GM21447 (cell line): ENCODE measurements at regions not wholly inside any gene's neighbourhood (a gene's known extent, or its start where the extent isn't known, plus 50 kb on each side); places are given as distances from the start of the nearest gene placed in this dataset.

Experiments
- ATAC-seq: cut with Tn5 transposase; IDR thresholded peaks from one replicate; pipeline ENCODE4 v1.9.1; 2021; ENCODE audit not compliant: unreplicated experiment

DNA sequence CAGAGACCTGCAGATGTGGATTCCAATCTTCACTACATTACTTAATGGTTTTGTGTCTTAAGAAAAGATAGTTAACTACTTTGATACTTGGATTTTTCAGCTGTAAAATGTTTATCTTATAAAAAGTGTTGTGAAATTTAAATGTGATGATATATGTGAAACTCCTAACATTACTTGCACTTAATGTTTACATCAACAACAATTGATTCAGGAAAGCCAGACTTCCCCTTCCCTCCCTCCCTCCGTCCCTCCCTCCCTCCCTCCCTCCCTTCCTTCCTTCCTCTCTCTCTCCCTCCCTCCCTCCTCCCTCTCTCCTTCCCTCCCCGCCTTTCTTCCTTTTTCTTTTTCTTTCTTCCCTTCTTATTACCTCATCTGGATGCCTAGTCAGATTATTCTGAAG, 773.9 kb upstream of the FAM98A start:
- no peak for ATAC-seq

DNA sequence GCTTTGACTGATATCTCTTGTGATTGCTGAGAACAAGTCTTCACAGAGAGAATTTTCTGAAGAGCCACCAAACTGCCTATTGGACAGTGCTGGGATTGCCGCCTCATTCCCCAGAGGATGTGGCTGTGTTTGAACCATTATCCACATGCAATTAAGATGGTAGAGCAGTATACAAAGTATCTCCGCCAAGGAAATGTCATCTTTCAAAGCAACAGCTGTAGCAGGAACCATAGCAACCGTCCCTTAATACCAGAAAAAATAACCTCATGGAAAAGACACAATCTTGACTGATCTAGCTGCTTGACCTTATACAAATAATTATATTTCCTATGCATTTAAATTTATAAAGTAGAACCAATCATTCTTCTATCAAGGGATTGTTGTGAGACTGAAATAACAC, 772.6 kb upstream of the FAM98A start:
- no peak for ATAC-seq

DNA sequence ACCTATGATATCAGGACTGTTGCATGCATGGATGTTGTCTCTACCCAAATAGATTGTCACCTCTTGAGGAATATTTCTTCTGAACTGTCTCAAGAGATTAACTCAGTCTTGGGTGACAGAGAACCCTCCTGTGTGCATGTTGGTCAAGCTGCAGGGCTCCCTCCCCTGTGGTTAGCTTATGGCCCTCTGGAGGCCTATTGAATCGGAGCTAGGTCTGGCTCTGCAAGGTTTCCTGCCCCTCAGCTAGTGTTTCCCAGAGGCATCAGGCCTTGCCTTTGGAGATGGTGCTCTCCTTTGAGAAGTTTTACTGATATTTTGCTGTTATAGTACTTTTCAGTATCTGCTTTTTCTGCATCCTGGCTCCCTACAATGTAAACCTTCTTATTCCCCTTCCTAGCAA, 769.2 kb upstream of the FAM98A start:
- ATAC-seq, result no peak

DNA sequence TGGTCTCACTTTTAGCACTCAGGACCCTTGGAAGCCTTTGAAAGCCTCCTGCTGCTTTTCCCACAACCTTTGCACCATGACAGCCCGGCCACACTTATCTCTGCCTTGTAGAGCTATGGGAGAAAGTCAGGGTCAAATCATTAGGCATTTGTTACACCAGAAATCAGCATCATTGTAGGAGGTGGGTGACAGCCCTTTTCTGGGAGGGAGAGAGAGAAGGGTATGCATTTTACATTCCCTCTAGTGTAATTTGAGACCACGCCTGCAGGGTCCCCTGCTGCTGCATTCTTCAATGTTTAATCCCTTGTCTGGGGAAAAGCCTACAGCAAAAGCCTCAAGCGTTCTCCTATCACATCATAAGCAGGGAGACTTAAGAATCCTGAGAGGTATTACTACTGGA, 766.8 kb upstream of the FAM98A start:
- ATAC-seq, result no peak

DNA sequence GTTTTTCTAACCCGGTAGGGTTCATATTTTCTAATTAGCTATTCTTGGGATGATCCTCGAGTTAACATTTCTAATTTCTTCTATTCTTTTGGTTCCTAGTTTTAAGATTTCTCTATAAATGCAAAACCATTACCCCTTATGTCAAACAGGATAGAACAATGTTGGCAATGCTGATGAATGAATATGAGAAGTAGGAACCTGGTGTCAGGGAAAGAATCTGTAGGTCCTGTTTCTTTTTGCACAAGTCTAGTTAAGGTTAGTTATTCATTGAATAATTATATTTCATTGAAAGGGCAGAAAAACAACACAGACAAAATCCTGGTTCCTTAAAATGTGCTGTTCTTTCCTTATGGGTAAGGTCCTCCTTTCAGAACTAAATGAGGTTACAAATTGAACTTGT, 766.4 kb upstream of the FAM98A start:
- ATAC-seq, result no peak

DNA sequence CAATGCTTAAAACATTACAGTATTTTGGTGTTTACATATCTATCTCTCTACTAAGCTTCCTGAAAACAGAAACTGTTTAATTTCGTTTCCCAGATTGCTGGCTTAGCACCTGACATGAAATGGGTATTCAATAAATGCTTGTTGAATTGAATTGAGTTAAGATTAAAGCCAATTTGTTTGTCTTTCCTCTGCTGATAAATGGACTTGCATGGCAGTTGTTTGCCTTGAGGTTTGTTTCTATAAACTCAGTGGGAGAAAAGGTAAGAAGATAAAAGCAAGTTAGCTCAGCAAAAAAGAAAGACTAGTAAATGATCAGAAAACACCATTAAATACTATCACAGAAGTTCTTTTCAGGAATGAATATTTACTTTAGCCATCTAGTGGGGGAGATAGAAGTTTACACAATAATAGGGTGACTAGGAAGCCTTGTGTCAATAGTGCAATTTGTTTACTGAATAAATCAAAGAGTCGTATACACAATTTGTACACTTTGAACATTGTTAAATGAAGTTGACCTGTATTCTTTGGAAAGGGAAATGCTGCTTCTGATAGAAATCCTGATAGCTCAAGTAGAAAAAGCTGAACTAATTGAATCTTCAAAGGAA, 754.5 kb upstream of the FAM98A start:
- no peak for ATAC-seq

DNA sequence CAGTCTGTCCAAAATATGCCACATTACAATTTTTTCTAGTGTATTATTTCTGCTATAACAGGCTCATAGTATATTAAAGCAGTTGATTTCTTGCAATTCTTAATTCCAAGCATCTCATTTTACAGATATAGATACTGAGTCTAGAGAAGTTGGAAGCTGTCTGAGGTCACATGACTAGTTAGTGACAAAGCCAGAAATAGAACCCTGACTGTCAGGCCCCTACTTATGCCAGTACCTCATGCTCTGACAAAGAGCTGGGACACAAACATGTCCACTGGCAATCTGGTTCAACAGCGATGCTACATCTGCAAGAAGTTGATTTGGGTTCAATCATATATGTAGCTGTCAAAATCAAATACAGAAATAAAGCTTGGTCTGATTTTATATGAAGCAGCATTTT, 750.4 kb upstream of the FAM98A start:
- ATAC-seq, result no peak

DNA sequence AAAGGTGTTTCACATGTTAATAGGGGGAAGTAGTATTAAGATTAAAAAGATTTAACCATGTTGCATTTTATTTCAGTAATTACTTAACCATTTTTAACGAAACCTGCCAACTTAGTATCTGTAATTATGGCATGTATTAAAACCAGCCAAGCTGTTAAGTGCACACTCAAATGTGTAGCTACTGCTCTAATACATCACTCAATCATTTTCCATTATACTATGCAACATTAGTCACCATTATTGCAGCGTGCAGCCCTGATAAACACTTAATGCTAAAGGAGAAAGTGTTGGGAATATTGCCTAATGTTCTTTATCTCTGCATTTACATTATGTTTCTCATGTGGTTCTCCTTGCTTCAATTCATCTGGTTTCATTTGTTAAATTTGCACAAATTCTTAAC, 745.9 kb upstream of the FAM98A start:
- ATAC-seq, result no peak

DNA sequence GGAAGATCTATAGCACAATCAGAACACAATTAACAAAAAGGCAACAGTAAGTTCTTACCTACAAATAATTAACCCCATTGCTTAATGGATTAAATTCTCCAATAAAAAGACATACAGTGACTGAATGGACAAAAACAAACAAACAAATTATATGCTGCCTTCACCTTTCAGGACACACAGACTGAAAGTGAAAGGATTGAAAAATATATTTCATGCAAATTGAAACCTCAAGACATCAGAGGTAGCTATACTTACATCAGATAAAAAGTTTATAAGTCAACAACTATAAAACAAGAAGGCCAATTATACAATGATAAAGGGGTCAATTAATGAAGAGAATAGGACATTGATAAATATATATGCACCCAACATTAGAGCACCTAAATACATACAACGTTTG, 741.2 kb upstream of the FAM98A start:
- no peak for ATAC-seq

DNA sequence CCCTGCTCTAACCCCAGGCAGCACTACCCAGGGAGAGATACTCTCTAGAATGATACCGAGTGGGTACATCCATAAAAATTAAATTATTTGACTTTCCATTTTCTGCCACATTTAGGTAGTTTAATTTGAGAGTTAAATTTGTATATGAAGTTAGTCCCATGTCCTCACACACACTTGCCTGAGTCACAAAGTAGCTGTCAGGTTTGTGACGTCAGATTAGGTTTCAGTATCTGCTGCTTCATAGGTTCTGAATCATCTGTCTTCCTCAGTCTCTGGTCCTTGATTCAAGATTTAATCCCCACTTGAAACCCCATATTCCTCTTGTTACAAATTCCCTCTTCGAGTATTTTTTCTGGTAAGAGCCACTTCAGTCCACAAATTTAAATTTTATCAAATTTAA, 738.6 kb upstream of the FAM98A start:
- no peak for ATAC-seq

DNA sequence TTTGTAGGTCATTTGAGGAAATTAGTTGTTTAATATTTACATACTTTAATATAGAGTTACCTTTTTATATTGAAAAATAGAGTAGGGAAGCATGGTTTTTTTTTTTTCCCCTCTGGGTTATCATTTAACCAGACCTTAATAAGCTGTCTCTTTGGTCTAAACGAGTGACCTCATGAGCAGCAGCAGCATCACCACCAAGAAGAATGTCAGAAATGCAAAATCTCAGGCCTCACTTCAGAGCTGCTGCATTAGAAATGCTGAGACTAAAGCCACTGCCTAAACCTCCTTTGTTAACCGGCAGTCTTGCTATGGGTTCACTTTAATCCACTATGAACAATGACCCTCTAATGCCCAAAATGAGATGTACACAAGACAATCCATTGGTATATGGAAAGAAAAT, 733.7 kb upstream of the FAM98A start:
- no peak for ATAC-seq

DNA sequence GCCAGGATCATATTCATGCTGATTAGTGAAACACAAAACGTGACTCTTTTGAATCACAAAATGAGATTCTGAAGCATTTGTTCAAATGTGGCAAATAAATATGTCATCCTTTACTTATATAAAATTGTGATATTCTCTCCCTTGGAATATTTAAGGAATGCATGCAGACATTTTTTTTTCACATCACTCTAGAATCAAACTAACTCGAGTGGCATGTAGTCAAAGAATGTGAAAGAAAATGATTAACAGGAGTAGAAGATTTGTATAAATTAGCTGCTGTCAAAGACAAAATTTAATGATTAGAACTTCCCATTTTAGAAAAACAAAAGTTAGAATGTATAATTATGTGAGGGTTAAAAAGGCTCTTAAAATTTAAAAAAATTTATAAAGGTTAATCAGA, 721.0 kb upstream of the FAM98A start:
- no peak for ATAC-seq

DNA sequence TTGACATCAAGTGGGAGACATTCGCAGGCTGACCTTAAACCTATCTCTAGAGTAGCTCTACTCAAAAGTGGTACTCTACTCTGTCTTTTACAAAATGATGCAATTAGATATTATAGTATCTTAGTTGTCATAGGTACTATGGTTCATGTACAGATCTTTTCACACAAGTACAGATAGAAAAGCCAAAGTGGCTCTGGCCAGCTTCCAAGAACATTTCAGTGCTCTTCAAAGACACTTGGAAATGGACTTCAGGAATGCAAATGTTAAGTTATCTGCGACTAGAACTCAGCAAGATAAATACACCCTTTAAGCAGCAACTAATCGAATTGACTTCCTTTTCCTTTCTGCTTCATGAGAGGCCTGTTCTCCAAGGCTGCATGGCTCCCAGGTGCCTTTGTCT, 718.7 kb upstream of the FAM98A start:
- ATAC-seq, result no peak

DNA sequence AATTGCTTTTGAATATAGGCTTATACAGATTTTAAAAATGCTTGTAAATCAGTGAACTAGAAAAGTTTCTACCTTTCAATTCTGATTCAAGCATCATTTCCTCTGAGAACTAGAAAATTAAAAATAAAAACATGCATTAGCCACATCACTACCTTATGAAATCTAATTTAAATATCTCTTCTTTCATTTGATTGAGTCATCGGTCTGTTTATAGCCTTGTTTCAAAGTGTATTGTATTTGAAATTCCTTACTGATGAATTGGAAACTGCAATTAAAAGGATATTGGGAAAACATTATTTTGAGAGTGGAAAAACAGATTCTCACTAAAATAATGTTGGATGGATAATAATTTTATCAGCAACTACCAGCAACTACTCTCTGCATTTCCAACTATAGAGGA, 717.7 kb upstream of the FAM98A start:
- no peak for ATAC-seq

DNA sequence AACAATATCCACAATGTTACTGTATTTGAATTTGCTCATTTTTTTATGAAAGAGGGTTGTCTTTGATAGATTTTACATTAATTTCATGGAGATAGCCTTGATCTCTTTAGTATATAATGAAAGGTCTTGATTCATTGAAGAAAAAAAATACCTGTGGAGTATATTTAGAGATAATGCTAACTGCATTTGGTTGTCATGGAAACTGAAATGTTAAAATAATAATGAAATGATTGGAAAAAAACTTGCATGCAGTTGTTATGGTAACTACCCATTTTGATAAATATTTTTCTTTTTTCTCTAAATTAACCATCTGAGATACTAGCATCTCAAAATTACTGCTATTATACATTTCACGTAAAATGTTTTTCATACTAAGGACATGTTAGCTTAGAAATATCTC, 712.7 kb upstream of the FAM98A start:
- ATAC-seq, result no peak

DNA sequence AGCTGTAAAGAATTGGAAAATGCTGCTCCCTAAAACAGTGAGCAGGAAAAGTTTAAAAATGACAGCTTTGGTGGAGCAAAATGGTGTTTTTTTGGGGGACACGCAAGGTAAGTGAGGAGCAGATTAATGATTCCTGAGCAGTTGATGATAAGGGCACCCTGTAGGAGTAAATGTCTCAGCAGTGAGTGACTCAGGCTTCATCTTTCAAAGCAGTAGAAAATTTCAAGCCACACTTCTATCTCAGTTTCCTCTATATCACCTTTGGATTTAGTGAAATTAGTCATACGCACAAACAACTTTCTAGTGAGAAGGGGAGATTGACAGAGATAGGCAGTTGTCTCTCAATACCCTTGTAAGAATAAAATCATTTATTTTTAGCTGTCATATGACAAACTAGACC, 709.0 kb upstream of the FAM98A start:
- ATAC-seq, result no peak

DNA sequence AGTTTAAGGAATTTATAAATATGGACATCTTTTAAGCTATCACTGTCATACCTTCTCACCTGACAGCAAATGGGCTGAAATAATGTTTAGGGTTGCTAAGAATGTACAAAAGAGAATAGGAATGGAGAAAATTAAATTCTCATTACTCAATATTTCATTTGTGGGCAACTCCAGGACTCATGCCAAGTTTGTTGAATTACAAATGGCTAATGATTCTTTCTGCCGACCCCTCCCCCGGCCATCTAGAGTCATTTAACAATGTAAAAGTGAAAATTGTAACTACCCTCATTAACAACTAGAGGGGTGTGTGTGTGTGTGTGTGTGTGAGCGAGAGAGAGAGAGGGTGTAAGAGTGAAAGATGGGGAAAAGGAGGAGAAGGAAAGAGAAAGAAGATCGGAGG, 708.5 kb upstream of the FAM98A start:
- no peak for ATAC-seq

DNA sequence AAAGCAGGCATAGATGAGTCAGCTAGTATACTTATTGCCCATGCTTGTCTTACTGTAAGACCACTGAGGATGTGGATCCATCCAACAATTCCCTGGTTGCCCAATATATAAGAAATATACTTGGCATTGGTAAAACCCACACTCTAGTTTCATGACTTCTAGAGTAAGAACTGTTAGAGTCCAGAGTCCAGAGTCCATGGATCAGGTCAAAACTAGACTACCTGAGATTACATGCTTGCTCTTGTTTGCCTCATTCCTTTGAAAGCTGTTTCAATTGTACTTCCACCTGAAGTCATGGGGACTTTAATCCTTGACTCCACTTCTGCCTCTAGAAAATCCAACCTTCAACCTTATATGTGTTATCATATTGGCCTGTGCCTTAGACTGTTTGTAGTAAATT, 707.6 kb upstream of the FAM98A start:
- ATAC-seq, result no peak

DNA sequence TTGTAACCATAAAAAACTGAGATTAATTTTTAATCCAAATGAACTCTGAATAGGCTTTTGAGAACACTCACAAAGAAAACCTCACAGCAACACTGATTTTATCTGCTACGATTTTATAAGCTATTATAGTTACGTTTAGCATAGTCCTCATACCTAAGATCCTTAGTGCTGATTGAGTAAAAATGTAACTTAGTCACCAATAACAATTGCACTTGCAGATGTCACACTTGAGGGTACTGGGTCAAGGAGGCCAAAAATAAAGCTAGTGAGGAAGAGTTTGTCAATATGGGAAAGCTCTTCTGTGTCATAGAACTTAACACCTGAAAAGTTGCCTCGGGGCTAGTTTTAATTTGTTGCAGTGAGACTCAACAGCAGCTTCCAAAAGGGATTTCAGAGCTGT, 706.5 kb upstream of the FAM98A start:
- no peak for ATAC-seq

DNA sequence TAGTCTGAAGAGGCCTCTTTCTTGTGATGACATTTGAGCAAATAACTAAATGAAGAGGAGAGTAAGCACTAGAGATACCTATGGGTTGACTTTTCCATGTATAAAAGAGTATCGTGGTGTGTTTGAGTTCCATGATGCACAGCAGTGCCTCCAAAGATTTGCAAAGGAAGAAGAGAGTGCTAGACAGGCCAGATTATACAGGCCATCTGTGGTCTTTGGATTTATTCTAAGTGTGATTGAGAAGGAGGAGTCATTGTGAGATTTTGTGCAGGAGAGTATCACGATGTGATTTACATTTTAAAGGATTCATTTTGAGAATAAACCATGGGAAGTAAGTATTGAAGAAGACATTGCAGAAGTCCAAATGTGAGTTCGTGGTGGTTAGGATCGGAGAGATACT, 695.9 kb upstream of the FAM98A start:
- no peak for ATAC-seq

DNA sequence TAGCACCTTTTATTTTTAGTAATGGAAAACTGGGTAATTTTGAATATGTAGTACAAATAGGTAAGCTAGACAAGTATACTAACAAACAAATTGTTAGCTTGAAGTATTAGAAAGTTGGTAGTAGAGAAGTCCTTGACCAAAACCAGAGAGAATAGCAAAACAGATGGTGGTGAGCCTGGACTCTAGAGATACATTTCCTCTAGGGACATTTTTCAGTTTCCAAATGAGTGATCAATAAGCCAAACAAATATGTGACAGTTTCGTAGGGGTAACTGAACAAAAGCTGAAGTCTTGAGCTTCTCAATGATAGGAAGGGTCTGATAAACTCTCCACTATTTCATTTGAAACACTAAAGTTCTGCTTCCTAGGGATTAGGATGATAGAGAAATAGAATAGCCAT, 692.0 kb upstream of the FAM98A start:
- no peak for ATAC-seq

DNA sequence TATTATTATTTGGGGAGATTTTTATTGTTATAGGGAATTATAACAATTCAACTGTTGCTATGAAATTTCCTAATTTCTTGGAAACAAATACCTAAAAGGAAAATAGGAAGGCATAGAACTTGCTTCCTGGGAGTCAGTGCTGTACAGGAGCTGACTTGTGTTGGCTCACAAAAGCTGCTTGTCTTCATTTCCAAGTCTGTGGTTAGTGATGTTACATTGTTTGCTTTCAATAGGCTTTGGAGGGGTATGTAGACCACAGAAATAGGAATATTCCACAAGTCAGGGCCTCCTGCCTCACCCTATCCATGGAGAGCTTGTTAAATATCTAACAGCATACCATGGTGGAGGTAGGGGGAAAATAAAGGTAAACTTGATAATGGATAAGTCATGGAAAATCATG, 688.9 kb upstream of the FAM98A start:
- no peak for ATAC-seq

DNA sequence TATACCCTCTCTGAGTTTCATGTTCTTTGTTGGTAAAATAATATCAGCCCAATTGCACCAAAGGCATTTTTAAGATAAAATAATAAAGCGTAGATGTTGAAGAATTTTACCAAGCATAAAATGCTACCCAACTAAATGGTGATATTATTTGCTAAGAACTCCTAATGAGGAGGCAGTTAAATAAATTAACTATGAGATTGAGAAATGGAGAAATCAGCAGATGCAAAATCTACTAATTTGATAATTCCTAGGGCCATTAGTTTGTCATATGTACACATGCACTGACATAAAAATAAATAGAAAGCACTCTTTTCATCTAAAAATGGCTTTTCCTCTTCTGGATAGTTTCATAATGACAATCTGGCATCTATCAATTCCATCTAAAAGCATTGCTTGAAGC, 681.5 kb upstream of the FAM98A start:
- ATAC-seq, result no peak
